ENCODE measurements at regions not wholly inside any gene's neighbourhood (a gene's known extent, or its start where the extent isn't known, plus 50 kb on each side); places are given as distances from the start of the nearest gene placed in this dataset.

DNA sequence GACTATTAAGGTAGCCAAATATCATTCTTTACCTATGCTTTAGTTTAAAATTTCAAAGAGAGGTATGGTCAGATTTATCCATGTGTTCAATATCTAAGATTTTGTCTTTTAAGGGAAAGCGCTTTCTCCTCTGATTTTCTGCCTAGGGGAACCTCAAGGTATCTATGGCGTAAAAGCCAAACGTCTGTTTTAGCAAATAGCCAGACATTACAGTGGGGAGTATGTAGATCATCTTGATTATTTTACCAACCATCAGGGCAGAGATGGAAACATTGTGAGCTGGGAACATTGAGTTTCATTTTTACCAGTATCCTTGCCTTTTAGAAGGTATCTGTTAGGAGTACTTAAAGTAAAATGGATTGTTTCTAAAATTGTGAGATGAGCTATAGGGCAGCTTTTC, 71.0 kb downstream of the LEPR start:
- Histone ChIP-seq H3K9me3 (ENCODE audit: insufficient read depth, low read length, severe bottlenecking) (no peaks in the 10 kb centered on the region), H2AFZ (ENCODE audit: low read depth, low read length) (no peak overlapping the region), H3K9ac (ENCODE audit: low read depth, low read length) (no peak overlapping the region), H4K20me1 (ENCODE audit: insufficient read depth, low read length) (no peaks in the 10 kb centered on the region), H3K4me2 (ENCODE audit: insufficient read depth, low read length) (no peak overlapping the region), H3K79me2 (ENCODE audit: insufficient read depth, low read length) (no peaks in the 10 kb centered on the region), H3K27me3 (ENCODE audit: insufficient read depth, low read length, poor library complexity) (no peaks in the 10 kb centered on the region), H3K36me3 (ENCODE audit: insufficient read depth, low read length) (no peaks in the 10 kb centered on the region), H3K4me3 (ENCODE audit: low read depth in 1 of 2, low read length in 2 of 2) (no peak overlapping the region), H3K4me1 (ENCODE audit: insufficient read depth, low read length) (no peaks in the 10 kb centered on the region), H3K27ac (ENCODE audit: low read length) (no peak overlapping the region)
- TF ChIP-seq EZH2 (IDR thresholded peaks at IDR 0.05; ENCODE audit: borderline replicate concordance, low read depth, low read length, severe bottlenecking) (no peak), CTCF (IDR thresholded peaks at IDR 0.05; ENCODE audit: borderline replicate concordance, extremely low read depth, low read length, poor library complexity, severe bottlenecking) (no peak)
- ATAC-seq (ENCODE audit: insufficient read depth, low read depth): no peak
- DNase-seq: no peak

- TF ChIP-seq EZH2 (IDR thresholded peaks at IDR 0.05; ENCODE audit: borderline replicate concordance, low read depth, low read length, severe bottlenecking): no peak
- no peak for TF ChIP-seq CTCF (IDR thresholded peaks at IDR 0.05; ENCODE audit: borderline replicate concordance, extremely low read depth, low read length, poor library complexity, severe bottlenecking)
- H3K79me2 ChIP-seq (ENCODE audit: insufficient read depth, low read length): no peaks in the 10 kb centered on the region
- no peaks in the 10 kb centered on the region for H3K36me3 ChIP-seq (ENCODE audit: insufficient read depth, low read length)
These were observed 73.3 kb downstream of the LEPR start for GRCh38 chr1:65493802-65494201.

GRCh38 chr1:65494671-65495070, 74.2 kb downstream of the LEPR start:
- DNase-seq: no peak
- no peak for TF ChIP-seq CTCF (IDR thresholded peaks at IDR 0.05; ENCODE audit: borderline replicate concordance, extremely low read depth, low read length, poor library complexity, severe bottlenecking)
- no peak for TF ChIP-seq EZH2 (IDR thresholded peaks at IDR 0.05; ENCODE audit: borderline replicate concordance, low read depth, low read length, severe bottlenecking)
- Histone ChIP-seq H3K79me2 (ENCODE audit: insufficient read depth, low read length) (no peaks in the 10 kb centered on the region), H4K20me1 (ENCODE audit: insufficient read depth, low read length) (no peaks in the 10 kb centered on the region), H3K9me3 (ENCODE audit: insufficient read depth, low read length, severe bottlenecking) (no peaks in the 10 kb centered on the region), H3K27ac (ENCODE audit: low read length) (no peak overlapping the region), H3K4me2 (ENCODE audit: insufficient read depth, low read length) (no peak overlapping the region), H3K4me1 (ENCODE audit: insufficient read depth, low read length) (no peaks in the 10 kb centered on the region), H3K27me3 (ENCODE audit: insufficient read depth, low read length, poor library complexity) (no peaks in the 10 kb centered on the region), H2AFZ (ENCODE audit: low read depth, low read length) (no peak overlapping the region), H3K9ac (ENCODE audit: low read depth, low read length) (no peak overlapping the region), H3K4me3 (ENCODE audit: low read depth in 1 of 2, low read length in 2 of 2) (no peak overlapping the region), H3K36me3 (ENCODE audit: insufficient read depth, low read length) (no peaks in the 10 kb centered on the region)
- ATAC-seq (ENCODE audit: insufficient read depth, low read depth): no peak

More at GRCh38 chr1:65493802-65494201, 73.3 kb downstream of the LEPR start:
- no peak for ATAC-seq (ENCODE audit: insufficient read depth, low read depth)
- Histone ChIP-seq H3K9me3 (ENCODE audit: insufficient read depth, low read length, severe bottlenecking) (no peaks in the 10 kb centered on the region), H3K27me3 (ENCODE audit: insufficient read depth, low read length, poor library complexity) (no peaks in the 10 kb centered on the region), H3K4me2 (ENCODE audit: insufficient read depth, low read length) (no peak overlapping the region), H3K4me1 (ENCODE audit: insufficient read depth, low read length) (no peaks in the 10 kb centered on the region), H3K4me3 (ENCODE audit: low read depth in 1 of 2, low read length in 2 of 2) (no peak overlapping the region), H3K9ac (ENCODE audit: low read depth, low read length) (no peak overlapping the region), H4K20me1 (ENCODE audit: insufficient read depth, low read length) (no peaks in the 10 kb centered on the region), H3K27ac (ENCODE audit: low read length) (no peak overlapping the region), H2AFZ (ENCODE audit: low read depth, low read length) (no peak overlapping the region)
- DNase-seq: no peak

DNA sequence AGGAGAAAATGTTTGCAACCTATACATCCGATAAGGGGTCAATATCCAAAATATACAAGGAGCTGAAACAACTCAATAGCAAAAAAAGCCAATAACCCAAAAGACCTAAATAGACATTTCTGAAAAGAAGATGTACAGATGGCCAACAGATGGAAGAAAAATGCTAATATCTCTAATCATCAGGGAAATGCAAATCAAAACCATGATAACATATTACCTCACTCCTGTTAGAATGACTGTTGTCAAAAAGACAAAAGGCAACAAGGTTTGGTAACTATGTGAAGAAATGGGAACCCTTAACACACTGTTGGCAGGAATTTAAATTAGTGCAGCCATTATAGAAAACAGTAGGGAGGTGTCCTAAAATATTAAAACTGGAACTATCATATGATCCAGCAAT, 74.7 kb downstream of the LEPR start:
- Histone ChIP-seq H3K4me2 (ENCODE audit: insufficient read depth, low read length) (no peak overlapping the region), H2AFZ (ENCODE audit: low read depth, low read length) (no peak overlapping the region), H3K27me3 (ENCODE audit: insufficient read depth, low read length, poor library complexity) (no peaks in the 10 kb centered on the region), H3K9me3 (ENCODE audit: insufficient read depth, low read length, severe bottlenecking) (no peaks in the 10 kb centered on the region), H3K79me2 (ENCODE audit: insufficient read depth, low read length) (no peaks in the 10 kb centered on the region), H3K27ac (ENCODE audit: low read length) (no peak overlapping the region), H4K20me1 (ENCODE audit: insufficient read depth, low read length) (no peaks in the 10 kb centered on the region), H3K4me1 (ENCODE audit: insufficient read depth, low read length) (no peaks in the 10 kb centered on the region), H3K36me3 (ENCODE audit: insufficient read depth, low read length) (no peaks in the 10 kb centered on the region), H3K9ac (ENCODE audit: low read depth, low read length) (no peak overlapping the region), H3K4me3 (ENCODE audit: low read depth in 1 of 2, low read length in 2 of 2) (no peak overlapping the region)
- no peak for ATAC-seq (ENCODE audit: insufficient read depth, low read depth)
- no peak for TF ChIP-seq CTCF (IDR thresholded peaks at IDR 0.05; ENCODE audit: borderline replicate concordance, extremely low read depth, low read length, poor library complexity, severe bottlenecking)
- TF ChIP-seq EZH2 (IDR thresholded peaks at IDR 0.05; ENCODE audit: borderline replicate concordance, low read depth, low read length, severe bottlenecking): no peak
- no peak for DNase-seq

Data from DND-41 (cell line).